ENCODE measurements at regions not wholly inside any gene's neighbourhood (a gene's known extent, or its start where the extent isn't known, plus 50 kb on each side); places are given as distances from the start of the nearest gene placed in this dataset.

GRCh38 chr3:139100821-139101220 is 56.1 kb upstream of the PRR23C start (continued):
- TF ChIP-seq ZNF687 (IDR thresholded peaks at IDR 0.05) (no peak), ZZZ3 (IDR thresholded peaks at IDR 0.05; ENCODE audit: control insufficient read depth, insufficient read length, low read depth) (no peak), SIN3A (IDR thresholded peaks at IDR 0.05; ENCODE audit: low read depth, low read length) (no peak), PML (IDR thresholded peaks at IDR 0.05; ENCODE audit: low read length) (no peak), CBX5 (IDR thresholded peaks at IDR 0.05; ENCODE audit: low read depth) (no peak), YBX1 (IDR thresholded peaks at IDR 0.05) (no peak), SMAD5 (IDR thresholded peaks at IDR 0.05; ENCODE audit: low read depth) (no peak)

GRCh38 chr3:139101396-139101795 is 56.7 kb upstream of the PRR23C start:
- H3K4me3 ChIP-seq: no peak overlapping the region
- H3K27ac ChIP-seq (ENCODE audit: control insufficient read depth, insufficient read depth): no peak overlapping the region
- POLR2A ChIA-PET: no interaction called here
- no peaks in the 10 kb centered on the region for H4K20me1 ChIP-seq (ENCODE audit: control insufficient read depth, insufficient read depth)
- ATAC-seq (no peak), FAIRE-seq (no peak), DNase-seq (ENCODE audit: low read depth, low spot score) (no peak)
- no peak overlapping the region for H3K9ac ChIP-seq (ENCODE audit: control insufficient read depth, insufficient read depth, low read length)
- CTCF ChIA-PET: interaction anchor here (0.7 to 5.5 kb wide), 2 partner anchors 8 to 11 kb away, joined by 3 to 24 read pairs; no protein-coding TSS in a partner anchor
- H3K27me3 ChIP-seq (replicated peaks in 1 of 2; ENCODE audit: control insufficient read depth in 2 of 2, insufficient read depth in 2 of 2, low read length in 1 of 2): no peaks in the 10 kb centered on the region
- 0% methylated on average over 2 of the region's 2 CpGs for WGBS (ENCODE audit: insufficient coverage, insufficient replicate concordance, low lambda C conversion rate, missing lambda C conversion rate)
- in situ Hi-C loops (cut with MboI): loop anchor here (10.0 kb wide), 1 partner anchor 213 kb away; no protein-coding TSS in a partner anchor
- H3K4me1 ChIP-seq (ENCODE audit: control insufficient read depth, insufficient read depth, low read length): no peaks in the 10 kb centered on the region
- no peak overlapping the region for H3K4me2 ChIP-seq (ENCODE audit: control insufficient read depth, insufficient read depth)
- no peaks in the 10 kb centered on the region for H3K36me3 ChIP-seq (ENCODE audit: control insufficient read depth in 2 of 2, insufficient read depth in 2 of 2, low read length in 1 of 2)
- no peak overlapping the region for H2AFZ ChIP-seq (ENCODE audit: control insufficient read depth, low read depth, low read length)
- no peaks in the 10 kb centered on the region for H3K79me2 ChIP-seq (ENCODE audit: control insufficient read depth, insufficient read depth, low read length)
- intact Hi-C loops (cut with micrococcal nuclease; ENCODE audit: unreplicated experiment): no loop called here
- SMC1A ChIA-PET (ENCODE audit: uncharacterized antibody, unreplicated experiment): no interaction called here
- no TSS peak for BruUV-seq (replicated peaks)
- no peaks in the 10 kb centered on the region for H3K9me3 ChIP-seq (replicated peaks; ENCODE audit: control insufficient read depth, insufficient read depth, low read length)
- RAD21 ChIA-PET (ENCODE audit: unreplicated experiment): no interaction called here
- TF ChIP-seq ZNF384 (IDR thresholded peaks at IDR 0.05; ENCODE audit: borderline replicate concordance, low read depth, low read length): no peak
- TF ChIP-seq E4F1 (IDR thresholded peaks at IDR 0.05; ENCODE audit: borderline replicate concordance, partially characterized antibody): no peak
- no peak for TF ChIP-seq ZBTB4 (CRISPR knock-in tag; IDR thresholded peaks at IDR 0.05)
- no peak for TF ChIP-seq POLR2A (IDR thresholded peaks at IDR 0.05; ENCODE audit: low read depth, low read length)
- TF ChIP-seq KLF5 (IDR thresholded peaks at IDR 0.05; ENCODE audit: partially characterized antibody): no peak
- no peak for TF ChIP-seq BACH1 (IDR thresholded peaks at IDR 0.05; ENCODE audit: borderline replicate concordance)
- TF ChIP-seq NFYB (IDR thresholded peaks at IDR 0.05; ENCODE audit: insufficient read depth, low read depth, low read length): no peak

All from GM12878 (cell line).